22Rv1 (cell line): ENCODE measurements at regions not wholly inside any gene's neighbourhood (a gene's known extent, or its start where the extent isn't known, plus 50 kb on each side); places are given as distances from the start of the nearest gene placed in this dataset.

Experiments
- ZFX ChIP-seq: fragments of 450-650 bp; IDR thresholded peaks from 2 replicates; pipeline ENCODE4 v1.6.1; 2017; ENCODE audit warnings: antibody characterized with exemption, borderline replicate concordance
- TF ChIP-seq, protein P1 (sequence below): fragments of 450-650 bp; IDR thresholded peaks from 2 replicates; pipeline ENCODE4 v1.5.1; 2017; ENCODE audit warnings: mild to moderate bottlenecking

DNA sequence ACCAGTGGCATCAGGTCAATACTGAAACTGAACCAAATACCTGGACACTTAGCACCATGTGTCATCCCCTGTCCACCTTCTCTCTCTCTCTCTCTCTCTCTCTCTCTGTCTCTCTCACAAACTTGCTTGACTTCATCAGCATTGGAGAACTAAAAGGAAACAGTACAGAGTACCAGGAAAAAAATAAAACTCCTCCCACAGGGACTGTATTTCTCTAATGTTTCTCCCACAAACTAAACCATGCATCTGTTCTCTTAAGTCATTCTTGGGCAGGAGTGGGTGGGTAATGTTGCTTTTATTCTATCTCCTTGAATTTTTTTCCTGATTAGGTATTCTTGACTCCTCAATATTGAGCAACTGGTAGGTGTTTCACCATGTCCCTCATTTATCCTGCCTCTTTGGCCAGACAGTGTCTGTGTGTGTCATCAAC is 112.9 kb upstream of the CACNA1A start:
- TF ChIP-seq, protein P1, sequence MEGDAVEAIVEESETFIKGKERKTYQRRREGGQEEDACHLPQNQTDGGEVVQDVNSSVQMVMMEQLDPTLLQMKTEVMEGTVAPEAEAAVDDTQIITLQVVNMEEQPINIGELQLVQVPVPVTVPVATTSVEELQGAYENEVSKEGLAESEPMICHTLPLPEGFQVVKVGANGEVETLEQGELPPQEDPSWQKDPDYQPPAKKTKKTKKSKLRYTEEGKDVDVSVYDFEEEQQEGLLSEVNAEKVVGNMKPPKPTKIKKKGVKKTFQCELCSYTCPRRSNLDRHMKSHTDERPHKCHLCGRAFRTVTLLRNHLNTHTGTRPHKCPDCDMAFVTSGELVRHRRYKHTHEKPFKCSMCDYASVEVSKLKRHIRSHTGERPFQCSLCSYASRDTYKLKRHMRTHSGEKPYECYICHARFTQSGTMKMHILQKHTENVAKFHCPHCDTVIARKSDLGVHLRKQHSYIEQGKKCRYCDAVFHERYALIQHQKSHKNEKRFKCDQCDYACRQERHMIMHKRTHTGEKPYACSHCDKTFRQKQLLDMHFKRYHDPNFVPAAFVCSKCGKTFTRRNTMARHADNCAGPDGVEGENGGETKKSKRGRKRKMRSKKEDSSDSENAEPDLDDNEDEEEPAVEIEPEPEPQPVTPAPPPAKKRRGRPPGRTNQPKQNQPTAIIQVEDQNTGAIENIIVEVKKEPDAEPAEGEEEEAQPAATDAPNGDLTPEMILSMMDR = no peak
- no peak for TF ChIP-seq ZFX
